ENCODE measurements at regions not wholly inside any gene's neighbourhood (a gene's known extent, or its start where the extent isn't known, plus 50 kb on each side); places are given as distances from the start of the nearest gene placed in this dataset.

- FAIRE-seq, result no peak
These were observed 69.5 kb downstream of the PTPRS start for GRCh38 chr19:5271145-5271544.

DNA sequence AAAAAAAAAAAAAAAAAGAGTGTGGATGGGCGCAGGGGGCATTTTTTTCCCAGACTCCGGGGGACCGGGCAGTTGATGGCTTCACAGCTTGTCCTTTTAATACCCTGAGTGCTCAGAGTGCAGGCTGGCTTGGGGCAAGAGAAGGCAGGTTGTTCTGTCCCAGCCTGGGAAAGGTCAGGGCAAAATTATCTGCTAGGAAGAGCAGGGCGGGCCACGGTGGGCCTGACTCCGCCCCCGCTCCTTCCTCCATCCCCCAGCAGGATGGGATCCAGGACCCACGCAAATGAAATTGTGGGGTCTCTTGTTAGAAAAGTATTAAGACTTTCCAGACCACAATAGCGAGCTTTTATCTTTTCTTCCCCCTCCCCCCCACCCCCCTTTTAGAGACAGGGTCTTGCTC lies 70.7 kb downstream of the PTPRS start:
- no peak for FAIRE-seq
- no peak for TF ChIP-seq POLR2A (IDR thresholded peaks at IDR 0.05; ENCODE audit: low read depth, low read length)
- no peak for TF ChIP-seq TAF1 (IDR thresholded peaks at IDR 0.05; ENCODE audit: borderline replicate concordance, low read depth, low read length)
- no peak for TF ChIP-seq POLR2AphosphoS5 (IDR thresholded peaks at IDR 0.05; ENCODE audit: low read depth, low read length)
- no peak for DNase-seq (ENCODE audit: insufficient read length)

More at GRCh38 chr19:5271145-5271544, 69.5 kb downstream of the PTPRS start:
- DNase-seq (ENCODE audit: insufficient read length), result no peak
- TF ChIP-seq POLR2AphosphoS5 (IDR thresholded peaks at IDR 0.05; ENCODE audit: low read depth, low read length) (no peak), POLR2A (IDR thresholded peaks at IDR 0.05; ENCODE audit: low read depth, low read length) (no peak), TAF1 (IDR thresholded peaks at IDR 0.05; ENCODE audit: borderline replicate concordance, low read depth, low read length) (no peak)

- DNase-seq (ENCODE audit: insufficient read length) (no peak), FAIRE-seq (no peak)
- no peak for TF ChIP-seq POLR2A (IDR thresholded peaks at IDR 0.05; ENCODE audit: low read depth, low read length)
- no peak for TF ChIP-seq POLR2AphosphoS5 (IDR thresholded peaks at IDR 0.05; ENCODE audit: low read depth, low read length)
- no peak for TF ChIP-seq TAF1 (IDR thresholded peaks at IDR 0.05; ENCODE audit: borderline replicate concordance, low read depth, low read length)
These were observed 71.3 kb downstream of the PTPRS start for GRCh38 chr19:5269279-5269678.

- TF ChIP-seq POLR2AphosphoS5 (IDR thresholded peaks at IDR 0.05; ENCODE audit: low read depth, low read length) (no peak), POLR2A (IDR thresholded peaks at IDR 0.05; ENCODE audit: low read depth, low read length) (no peak), TAF1 (IDR thresholded peaks at IDR 0.05; ENCODE audit: borderline replicate concordance, low read depth, low read length) (no peak)
- FAIRE-seq (no peak), DNase-seq (ENCODE audit: insufficient read length) (no peak)
These were observed 71.8 kb downstream of the PTPRS start for GRCh38 chr19:5268801-5269200.

- FAIRE-seq, result no peak
- TF ChIP-seq TAF1 (IDR thresholded peaks at IDR 0.05; ENCODE audit: borderline replicate concordance, low read depth, low read length), result no peak
- TF ChIP-seq POLR2A (IDR thresholded peaks at IDR 0.05; ENCODE audit: low read depth, low read length), result no peak
- no peak for TF ChIP-seq POLR2AphosphoS5 (IDR thresholded peaks at IDR 0.05; ENCODE audit: low read depth, low read length)
- no peak for DNase-seq (ENCODE audit: insufficient read length)
These were observed 75.4 kb downstream of the PTPRS start for GRCh38 chr19:5265260-5265659.

- DNase-seq (ENCODE audit: insufficient read length) (no peak), FAIRE-seq (no peak)
These were observed 76.2 kb downstream of the PTPRS start for GRCh38 chr19:5264453-5264852.

DNA sequence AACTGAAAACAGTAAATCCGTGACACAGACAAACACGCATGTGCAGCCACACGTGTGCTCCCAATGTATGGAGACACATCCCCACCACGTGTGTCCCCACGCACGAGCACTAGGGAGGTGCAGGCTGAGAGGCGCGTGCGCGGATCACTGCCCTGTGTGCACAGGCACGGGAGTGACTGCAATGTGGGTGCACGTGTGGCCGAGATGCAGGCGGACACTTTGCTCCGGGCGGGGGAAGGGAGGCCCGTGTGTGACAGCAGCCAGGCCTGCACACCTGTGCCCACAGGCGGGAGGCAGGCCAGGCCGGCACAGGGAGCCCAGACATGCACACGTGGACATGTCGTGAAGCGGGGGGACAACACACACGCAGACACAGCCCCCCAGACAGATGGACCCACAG lies 77.0 kb downstream of the PTPRS start:
- no peak for DNase-seq (ENCODE audit: insufficient read length)
- no peak for FAIRE-seq
- TF ChIP-seq POLR2A (IDR thresholded peaks at IDR 0.05; ENCODE audit: low read depth, low read length), result no peak
- TF ChIP-seq POLR2AphosphoS5 (IDR thresholded peaks at IDR 0.05; ENCODE audit: low read depth, low read length), result no peak
- no peak for TF ChIP-seq TAF1 (IDR thresholded peaks at IDR 0.05; ENCODE audit: borderline replicate concordance, low read depth, low read length)

More at GRCh38 chr19:5264453-5264852, 76.2 kb downstream of the PTPRS start:
- TF ChIP-seq POLR2AphosphoS5 (IDR thresholded peaks at IDR 0.05; ENCODE audit: low read depth, low read length), result no peak
- TF ChIP-seq POLR2A (IDR thresholded peaks at IDR 0.05; ENCODE audit: low read depth, low read length), result no peak
- TF ChIP-seq TAF1 (IDR thresholded peaks at IDR 0.05; ENCODE audit: borderline replicate concordance, low read depth, low read length), result no peak

GRCh38 chr19:5262721-5263120 lies 77.9 kb downstream of the PTPRS start:
- no peak for FAIRE-seq
- TF ChIP-seq POLR2A (IDR thresholded peaks at IDR 0.05; ENCODE audit: low read depth, low read length), result no peak
- TF ChIP-seq POLR2AphosphoS5 (IDR thresholded peaks at IDR 0.05; ENCODE audit: low read depth, low read length), result no peak
- no peak for TF ChIP-seq TAF1 (IDR thresholded peaks at IDR 0.05; ENCODE audit: borderline replicate concordance, low read depth, low read length)
- no peak for DNase-seq (ENCODE audit: insufficient read length)

GRCh38 chr19:5261156-5261890 lies 79.3 kb downstream of the PTPRS start:
- FAIRE-seq (no peak), DNase-seq (ENCODE audit: insufficient read length) (no peak)
- TF ChIP-seq POLR2AphosphoS5 (IDR thresholded peaks at IDR 0.05; ENCODE audit: low read depth, low read length) (no peak), POLR2A (IDR thresholded peaks at IDR 0.05; ENCODE audit: low read depth, low read length) (no peak), TAF1 (IDR thresholded peaks at IDR 0.05; ENCODE audit: borderline replicate concordance, low read depth, low read length) (no peak)

- DNase-seq (ENCODE audit: insufficient read length) (no peak), FAIRE-seq (no peak)
- TF ChIP-seq POLR2A (IDR thresholded peaks at IDR 0.05; ENCODE audit: low read depth, low read length) (no peak), TAF1 (IDR thresholded peaks at IDR 0.05; ENCODE audit: borderline replicate concordance, low read depth, low read length) (no peak), POLR2AphosphoS5 (IDR thresholded peaks at IDR 0.05; ENCODE audit: low read depth, low read length) (no peak)
These were observed 80.1 kb downstream of the PTPRS start for GRCh38 chr19:5260381-5260967.

DNA sequence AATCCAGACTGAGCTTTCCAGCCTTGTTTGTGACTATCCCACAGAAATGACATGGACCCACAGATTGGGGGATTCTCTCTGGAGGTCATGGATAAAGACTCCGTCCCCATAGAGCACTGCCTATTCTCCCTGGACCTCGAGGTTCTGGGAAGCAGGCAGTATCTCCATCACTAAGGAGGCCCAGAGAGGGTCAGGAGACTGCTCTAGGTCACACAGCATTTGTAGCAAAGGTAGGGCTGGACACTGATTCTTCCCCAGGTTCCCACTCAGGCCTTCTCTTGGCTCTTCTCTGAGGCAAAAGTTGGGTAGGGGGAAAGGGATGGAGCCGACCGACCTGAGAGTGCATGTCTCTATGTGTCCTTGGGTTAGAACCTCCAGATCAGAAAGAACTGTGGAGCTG lies 80.9 kb downstream of the PTPRS start:
- DNase-seq (ENCODE audit: insufficient read length), result no peak
- FAIRE-seq, result no peak
- no peak for TF ChIP-seq POLR2AphosphoS5 (IDR thresholded peaks at IDR 0.05; ENCODE audit: low read depth, low read length)
- TF ChIP-seq POLR2A (IDR thresholded peaks at IDR 0.05; ENCODE audit: low read depth, low read length), result no peak
- TF ChIP-seq TAF1 (IDR thresholded peaks at IDR 0.05; ENCODE audit: borderline replicate concordance, low read depth, low read length), result no peak

All from GM12892 (cell line).